Endothelial cell of umbilical vein (primary cell): ENCODE measurements at regions not wholly inside any gene's neighbourhood (a gene's known extent, or its start where the extent isn't known, plus 50 kb on each side); places are given as distances from the start of the nearest gene placed in this dataset.

Experiments used
- BruUV-seq: library from RNA; stranded (reverse); fragments of 400-500 nt; replicated peaks from 2 replicates; lab custom pipeline; 2021; lab: Mats Ljungman, UMichigan
- CTCF ChIA-PET: fragments of 300-600, 350-600 bp; sonication (Branson Sonifier 250); formaldehyde crosslinking; loops from one replicate; lab custom pipeline; 2021; ENCODE audit warnings: antibody characterized with exemption, inconsistent platforms; lab: Charles Lee
- POLR2A ChIA-PET: fragments of 300-600, 350-600 bp; sonication (Branson Sonifier 250); formaldehyde crosslinking; loops from one replicate; lab custom pipeline; 2021; ENCODE audit warnings: antibody characterized with exemption, inconsistent platforms; lab: Charles Lee
- DNase-seq: peaks from one replicate; pipeline ENCODE4 v3.0.0-alpha.2; 2011; ENCODE audit warnings: low read depth, low spot score
- FAIRE-seq: peaks from 2 replicates; lab custom pipeline; 2011; peaks lifted over from hg19 to GRCh38; lab: Jason Lieb, UNC
- H2AFZ ChIP-seq: 2 replicates; pipeline ENCODE4 v1.6.0; 2012; ENCODE audit warnings: low read depth, low read length, control low read depth, inconsistent platforms
- H3K27ac ChIP-seq: 2 replicates; pipeline ENCODE4 v1.5.1; 2011; ENCODE audit warnings: low read depth, mild to moderate bottlenecking, control low read depth, low read length, moderate library complexity; ENCODE audit not compliant: insufficient read depth
- H3K27me3 ChIP-seq, 2 experiments: 2 replicates each; pipeline versions ENCODE4 v1.6.0 to v1.6.1; 2011; ENCODE audit warnings: low read length in 2 of 2, mixed read lengths in 1 of 2; ENCODE audit not compliant: control insufficient read depth in 2 of 2, insufficient read depth in 2 of 2
- H3K36me3 ChIP-seq, 2 experiments: 2 replicates in 1 of 2; 3 replicates in 1 of 2; pipeline ENCODE4 v1.5.1; 2011; ENCODE audit warnings: low read length in 2 of 2, mild to moderate bottlenecking in 1 of 2, moderate library complexity in 1 of 2; ENCODE audit not compliant: control insufficient read depth in 2 of 2, insufficient read depth in 2 of 2; ENCODE audit errors: extremely low read depth in 1 of 2
- H3K4me1 ChIP-seq: 3 replicates; pipeline ENCODE4 v1.5.1; 2011; ENCODE audit warnings: mild to moderate bottlenecking, low read length; ENCODE audit not compliant: control insufficient read depth, insufficient read depth; ENCODE audit errors: extremely low read depth
- H3K4me2 ChIP-seq: 2 replicates; pipeline ENCODE4 v1.6.1; 2011; ENCODE audit warnings: low read length, control low read depth, mixed read lengths; ENCODE audit not compliant: insufficient read depth
- H3K4me3 ChIP-seq, 3 experiments: fragments of 200-600 bp in 1 of 3; sonication (generic), shearing (Covaris generic) in 1 of 3; replicated peaks in 1 of 3; 2 replicates each; pipeline ENCODE4 v1.5.1; 2011 to 2016; ENCODE audit warnings: control low read depth in 3 of 3, low read length in 3 of 3, mild to moderate bottlenecking in 2 of 3, inconsistent platforms in 1 of 3, low read depth in 1 of 3, moderate library complexity in 1 of 3; ENCODE audit not compliant: insufficient read depth in 1 of 3
- H3K79me2 ChIP-seq: 2 replicates; pipeline ENCODE4 v1.6.0; 2012; ENCODE audit warnings: low read length, inconsistent platforms; ENCODE audit not compliant: control insufficient read depth, insufficient read depth
- H3K9ac ChIP-seq: replicated peaks from 2 replicates; pipeline ENCODE3; 2011; ENCODE audit warnings: low read length, control low read depth; ENCODE audit not compliant: insufficient read depth; ENCODE audit errors: extremely low read depth
- H3K9me1 ChIP-seq: replicated peaks from 3 replicates; pipeline ENCODE4 v1.6.0; 2011; ENCODE audit warnings: mild to moderate bottlenecking, low read length; ENCODE audit not compliant: control insufficient read depth, insufficient read depth; ENCODE audit errors: extremely low read depth
- H3K9me3 ChIP-seq: replicated peaks from 2 replicates; pipeline ENCODE4 v1.5.1; 2012; ENCODE audit warnings: low read length, inconsistent platforms; ENCODE audit not compliant: control insufficient read depth, insufficient read depth
- H4K20me1 ChIP-seq: replicated peaks from 2 replicates; pipeline ENCODE3; 2011; ENCODE audit warnings: mild to moderate bottlenecking, low read length; ENCODE audit not compliant: control insufficient read depth, insufficient read depth; ENCODE audit errors: extremely low read depth
- CTCF ChIP-seq, 2 donors: IDR thresholded peaks; 1 replicate in 1 of 2; 2 replicates in 1 of 2; pipeline ENCODE4 v1.5.1; 2011; ENCODE audit warnings: low read length in 2 of 2, mild to moderate bottlenecking in 2 of 2, moderate library complexity in 2 of 2, control low read depth in 1 of 2, inconsistent platforms in 1 of 2, low read depth in 1 of 2; ENCODE audit not compliant: insufficient read depth in 1 of 2; ENCODE audit errors: extremely low read depth in 1 of 2
- EZH2 ChIP-seq: IDR thresholded peaks from 2 replicates; pipeline ENCODE4 v1.6.1; 2012; ENCODE audit warnings: borderline replicate concordance, low read depth, mild to moderate bottlenecking, moderate library complexity, low read length, inconsistent platforms; ENCODE audit not compliant: severe bottlenecking
- FOS ChIP-seq: IDR thresholded peaks from 2 replicates; pipeline ENCODE4 v1.6.1; 2011; ENCODE audit warnings: mild to moderate bottlenecking, low read length, moderate library complexity, borderline replicate concordance; ENCODE audit not compliant: insufficient read depth
- GATA2 ChIP-seq: IDR thresholded peaks from 2 replicates; pipeline ENCODE4 v1.7.0; 2011; ENCODE audit warnings: low read depth, mild to moderate bottlenecking, moderate library complexity, mixed read lengths, low read length; ENCODE audit not compliant: insufficient read length, insufficient read depth
- JUN ChIP-seq: IDR thresholded peaks from 2 replicates; pipeline ENCODE4 v1.6.1; 2011; ENCODE audit warnings: borderline replicate concordance, low read depth; ENCODE audit not compliant: insufficient read length, insufficient read depth
- POLR2AphosphoS5 ChIP-seq: IDR thresholded peaks from 2 replicates; pipeline ENCODE4 v1.6.1; 2012; ENCODE audit warnings: low read depth, mild to moderate bottlenecking, control low read depth, low read length, moderate library complexity; ENCODE audit not compliant: insufficient read depth
- dilution Hi-C: fragments of 300-500 bp; cut with MboI; formaldehyde crosslinking; loops from one replicate; pipeline ENCODE4 v1.15.0; 2019; ENCODE audit warnings: low sequenced_read_pairs; ENCODE audit not compliant: extremely low pct_ligation_motif_present
- intact Hi-C: fragments of 100-400 bp; cut with micrococcal nuclease; formaldehyde crosslinking; loops from one replicate; pipeline ENCODE4 v1.10.0; 2022

GRCh38 chr20:22509090-22509842 is 75.1 kb downstream of the FOXA2 start:
- ChIA-PET CTCF (no interaction called here), POLR2A (no interaction called here)
- no TSS peak for BruUV-seq
- Histone ChIP-seq H3K9me1 (no peaks in the 10 kb centered on the region), H3K27ac (no peak overlapping the region), H3K36me3 (no peaks in the 10 kb centered on the region), H3K4me2 (no peak overlapping the region), H4K20me1 (no peaks in the 10 kb centered on the region), H3K4me1 (peaks cover 13% of the 10 kb centered on the region), H3K9ac (no peak overlapping the region), H2AFZ (no peak overlapping the region), H3K79me2 (no peaks in the 10 kb centered on the region), H3K4me3 (no peak overlapping the region), H3K27me3 (peaks cover 2 to 4% of the 10 kb centered on the region in 2 experiments), H3K9me3 (no peaks in the 10 kb centered on the region)
- no peak for TF ChIP-seq EZH2
- no peak for TF ChIP-seq GATA2
- no peak for TF ChIP-seq JUN
- TF ChIP-seq POLR2AphosphoS5, result no peak
- TF ChIP-seq CTCF (IDR thresholded peaks at IDR 0.05; ENCODE audit: extremely low read depth in 1 of 2, insufficient read depth in 1 of 2, low read depth in 1 of 2, low read length in 2 of 2), result no peak
- no peak for TF ChIP-seq FOS
- intact Hi-C loops (no loop called here), dilution Hi-C loops (no loop called here)
- FAIRE-seq (no peak), DNase-seq (no peak)
